HEK293T (cell line): ENCODE measurements at regions not wholly inside any gene's neighbourhood (a gene's known extent, or its start where the extent isn't known, plus 50 kb on each side); places are given as distances from the start of the nearest gene placed in this dataset.

Source experiments
- CTCF ChIA-PET: fragments of 350-600 bp; formaldehyde crosslinking; extraction: SDS; loops from one replicate; lab custom pipeline; 2021; ENCODE audit warnings: antibody characterized with exemption, inconsistent platforms; lab: Yijun Ruan, JAX
- POLR2A ChIA-PET: fragments of 350-600 bp; formaldehyde crosslinking; extraction: SDS; loops from one replicate; lab custom pipeline; 2020; ENCODE audit warnings: antibody characterized with exemption, inconsistent platforms; lab: Yijun Ruan, JAX
- DNase-seq: peaks from one replicate; pipeline ENCODE4 v3.0.0; 2012; ENCODE audit warnings: mixed read lengths; ENCODE audit errors: extremely low spot score
- ARNT ChIP-seq: fragments of 450-650 bp; IDR thresholded peaks from 2 replicates; pipeline ENCODE4 v1.6.1; 2017; ENCODE audit warnings: mild to moderate bottlenecking
- BHLHE40 ChIP-seq: fragments of 450-650 bp; IDR thresholded peaks from 2 replicates; pipeline ENCODE4 v1.6.1; 2016; ENCODE audit warnings: mild to moderate bottlenecking, moderate library complexity, borderline replicate concordance
- CTBP1 ChIP-seq: fragments of 450-650 bp; IDR thresholded peaks from 2 replicates; pipeline ENCODE4 v1.6.1; 2016; ENCODE audit warnings: borderline replicate concordance
- ELF4 ChIP-seq: fragments of 450-650 bp; IDR thresholded peaks from 2 replicates; pipeline ENCODE4 v1.6.1; 2017; ENCODE audit warnings: antibody characterized with exemption
- FOXA1 ChIP-seq: fragments of 450-650 bp; IDR thresholded peaks from 2 replicates; pipeline ENCODE4 v1.6.1; 2016; ENCODE audit warnings: mild to moderate bottlenecking
- FOXK2 ChIP-seq: fragments of 450-650 bp; IDR thresholded peaks from 2 replicates; pipeline ENCODE4 v1.6.1; 2016; ENCODE audit warnings: mild to moderate bottlenecking
- HDGF ChIP-seq: fragments of 450-650 bp; IDR thresholded peaks from 2 replicates; pipeline ENCODE4 v1.6.1; 2017; ENCODE audit warnings: antibody characterized with exemption, borderline replicate concordance
- L3MBTL2 ChIP-seq: fragments of 450-650 bp; conservative IDR thresholded peaks from 2 replicates; pipeline ENCODE4 v1.6.1; 2016; ENCODE audit warnings: mild to moderate bottlenecking
- LEF1 ChIP-seq: fragments of 450-650 bp; IDR thresholded peaks from 2 replicates; pipeline ENCODE4 v1.6.1; 2017; ENCODE audit warnings: mild to moderate bottlenecking, borderline replicate concordance
- NFRKB ChIP-seq: fragments of 450-650 bp; IDR thresholded peaks from 2 replicates; pipeline ENCODE4 v1.6.1; 2016; ENCODE audit warnings: mild to moderate bottlenecking, moderate library complexity
- SP1 ChIP-seq: fragments of 450-650 bp; IDR thresholded peaks from 2 replicates; pipeline ENCODE4 v1.6.1; 2017
- SUZ12 ChIP-seq: fragments of 450-650 bp; IDR thresholded peaks from 2 replicates; pipeline ENCODE4 v1.6.1; 2016; ENCODE audit warnings: mild to moderate bottlenecking
- TARDBP ChIP-seq: fragments of 450-650 bp; IDR thresholded peaks from 2 replicates; pipeline ENCODE4 v1.6.1; 2016
- ZNF384 ChIP-seq: fragments of 450-650 bp; IDR thresholded peaks from 2 replicates; pipeline ENCODE4 v1.6.1; 2016
- TF ChIP-seq, protein P1 (sequence below): fragments of 450-650 bp; IDR thresholded peaks from 2 replicates; pipeline ENCODE4 v1.6.1; 2016

DNA sequence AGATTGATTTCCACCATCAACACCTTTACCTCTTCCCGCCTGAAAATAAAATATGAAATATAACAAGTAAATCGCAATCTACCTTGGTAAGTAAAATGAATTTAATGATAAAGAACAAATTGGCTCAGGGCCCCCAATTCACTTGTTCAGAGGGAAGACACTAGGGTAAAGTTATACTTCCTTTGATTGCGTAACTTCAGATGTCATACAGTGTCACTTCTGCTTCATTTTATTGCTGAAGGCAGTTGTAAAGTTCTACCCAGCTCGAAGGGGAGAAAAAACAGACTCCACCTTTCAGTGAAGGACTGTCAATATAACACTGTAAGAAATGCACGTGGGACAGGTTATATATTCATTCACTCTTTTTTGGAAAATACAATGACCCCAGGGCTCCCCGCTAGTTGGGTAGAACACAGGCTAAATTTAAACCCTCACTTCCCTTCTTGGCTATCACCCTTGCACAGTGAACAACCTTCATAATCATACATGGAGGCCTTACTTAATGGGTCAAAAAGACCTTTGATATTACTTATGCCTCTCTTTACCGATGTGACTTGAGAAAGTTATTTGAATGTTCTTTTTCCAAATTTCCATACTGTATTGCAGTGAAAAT lies 848.8 kb downstream of the MAT2B start:
- POLR2A ChIA-PET, result interaction anchor here (1.1 kb wide), 1 partner anchor 14 kb away, joined by 3 read pairs; no protein-coding TSS in a partner anchor
- no peak for DNase-seq
- CTCF ChIA-PET, result no interaction called here
- TF ChIP-seq SUZ12 (no peak), ELF4 (no peak), L3MBTL2 (peak; percentile 31), ZNF384 (no peak)
- TF ChIP-seq, protein P1, sequence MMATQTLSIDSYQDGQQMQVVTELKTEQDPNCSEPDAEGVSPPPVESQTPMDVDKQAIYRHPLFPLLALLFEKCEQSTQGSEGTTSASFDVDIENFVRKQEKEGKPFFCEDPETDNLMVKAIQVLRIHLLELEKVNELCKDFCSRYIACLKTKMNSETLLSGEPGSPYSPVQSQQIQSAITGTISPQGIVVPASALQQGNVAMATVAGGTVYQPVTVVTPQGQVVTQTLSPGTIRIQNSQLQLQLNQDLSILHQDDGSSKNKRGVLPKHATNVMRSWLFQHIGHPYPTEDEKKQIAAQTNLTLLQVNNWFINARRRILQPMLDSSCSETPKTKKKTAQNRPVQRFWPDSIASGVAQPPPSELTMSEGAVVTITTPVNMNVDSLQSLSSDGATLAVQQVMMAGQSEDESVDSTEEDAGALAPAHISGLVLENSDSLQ, result peak; percentile 46; the same call in 1 of the 2 replicates

DNA sequence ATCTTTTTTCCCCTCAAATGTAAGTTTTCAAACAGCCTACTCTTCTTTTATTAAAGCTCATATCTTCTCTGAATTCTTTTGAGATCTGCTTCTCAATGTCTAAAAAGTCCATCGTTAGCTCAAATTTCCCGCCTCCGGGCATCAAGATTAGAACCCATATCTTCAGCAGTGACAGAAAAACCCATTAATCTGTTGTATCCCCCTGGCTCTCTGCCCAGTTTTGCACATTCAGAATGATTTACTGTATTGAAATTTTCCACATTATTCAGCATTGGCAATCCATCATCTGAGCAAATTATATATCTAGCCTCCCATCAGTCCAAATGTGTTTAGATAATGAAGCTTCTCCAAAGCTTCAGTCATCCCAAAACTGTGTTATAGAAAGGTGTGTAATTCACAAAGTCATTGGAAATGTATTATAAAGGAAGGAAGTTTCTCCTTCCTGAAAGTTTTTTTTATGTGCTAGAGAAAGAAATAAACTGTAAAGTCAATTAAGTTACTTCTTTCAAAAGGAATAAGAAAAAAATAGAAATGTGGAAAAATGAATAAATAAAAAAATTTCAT lies 849.9 kb downstream of the MAT2B start:
- TF ChIP-seq LEF1 (no peak), CTBP1 (peak; percentile 60; the same call in 1 of the 2 replicates)
- TF ChIP-seq, protein P1, result peak; percentile 94
- CTCF ChIA-PET, result no interaction called here
- POLR2A ChIA-PET, result interaction anchor here (1.1 kb wide), 1 partner anchor 15 kb away, joined by 3 read pairs; no protein-coding TSS in a partner anchor
- peak; percentile 27 for DNase-seq

DNA sequence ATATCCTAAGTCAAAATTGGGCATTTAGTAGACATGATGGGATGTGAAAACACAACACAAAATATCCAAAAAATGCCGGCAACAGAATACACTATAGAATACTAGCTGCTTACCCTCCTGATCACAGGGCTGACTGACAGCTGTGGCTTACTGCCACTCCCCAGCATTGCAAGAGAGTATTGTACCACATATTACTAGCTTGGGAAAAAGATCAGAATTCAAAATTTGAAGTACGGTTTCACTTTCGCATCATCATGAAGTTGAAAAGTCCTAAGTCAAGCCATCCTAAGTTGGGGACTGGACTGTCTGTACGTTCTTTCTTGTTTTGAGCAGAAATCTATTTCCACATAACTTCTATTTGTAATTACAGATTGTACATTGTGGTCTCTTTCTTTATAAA lies 851.4 kb downstream of the MAT2B start:
- POLR2A ChIA-PET, result no interaction called here
- TF ChIP-seq, protein P1, result peak; percentile 25; the same call in 1 of the 2 replicates
- TF ChIP-seq FOXA1, result no peak
- DNase-seq, result no peak

DNA sequence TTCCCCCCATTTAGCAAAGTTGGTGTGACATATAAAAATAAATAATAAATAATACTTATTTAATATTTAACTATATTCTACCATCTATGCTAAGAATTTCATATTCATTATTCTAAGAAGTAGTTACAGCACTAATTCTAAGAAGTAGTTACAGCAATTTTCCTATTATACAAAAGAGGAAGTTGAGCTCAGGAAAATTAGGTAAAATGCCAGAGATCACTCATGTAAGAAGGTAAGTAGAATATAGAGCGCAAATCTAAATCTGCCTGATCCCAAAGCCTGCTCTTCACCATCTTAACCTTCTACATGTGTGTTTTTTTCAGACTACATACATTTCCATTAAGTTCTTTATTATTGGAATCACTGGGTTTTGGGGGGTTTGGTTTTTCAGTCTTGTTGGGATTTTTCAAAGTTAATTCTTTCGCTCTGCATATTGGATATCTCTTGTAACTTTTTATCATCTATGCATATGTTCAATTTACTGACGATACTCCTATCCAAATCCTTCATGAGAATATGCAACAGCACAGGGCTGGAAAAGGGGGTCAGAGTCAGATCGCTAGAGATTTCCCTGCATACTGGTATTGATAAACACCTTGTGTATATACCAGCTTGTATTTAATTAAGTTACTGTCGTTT lies 852.1 kb downstream of the MAT2B start:
- ChIA-PET POLR2A (interaction anchor here (1.0 kb wide), 2 partner anchors 11 to 169 kb away, joined by 3 read pairs; no protein-coding TSS in a partner anchor), CTCF (no interaction called here)
- TF ChIP-seq CTBP1, result no peak
- TF ChIP-seq SP1, result no peak
- no peak for TF ChIP-seq FOXA1
- TF ChIP-seq ARNT, result no peak
- no peak for TF ChIP-seq BHLHE40
- TF ChIP-seq TARDBP, result no peak
- TF ChIP-seq NFRKB, result no peak
- no peak for TF ChIP-seq ELF4
- TF ChIP-seq HDGF, result no peak
- TF ChIP-seq ZNF384, result no peak
- TF ChIP-seq FOXK2, result no peak
- TF ChIP-seq SUZ12, result no peak
- DNase-seq, result no peak

More for the DNA sequence above, 851.4 kb downstream of the MAT2B start:
- CTCF ChIA-PET, result no interaction called here

DNA sequence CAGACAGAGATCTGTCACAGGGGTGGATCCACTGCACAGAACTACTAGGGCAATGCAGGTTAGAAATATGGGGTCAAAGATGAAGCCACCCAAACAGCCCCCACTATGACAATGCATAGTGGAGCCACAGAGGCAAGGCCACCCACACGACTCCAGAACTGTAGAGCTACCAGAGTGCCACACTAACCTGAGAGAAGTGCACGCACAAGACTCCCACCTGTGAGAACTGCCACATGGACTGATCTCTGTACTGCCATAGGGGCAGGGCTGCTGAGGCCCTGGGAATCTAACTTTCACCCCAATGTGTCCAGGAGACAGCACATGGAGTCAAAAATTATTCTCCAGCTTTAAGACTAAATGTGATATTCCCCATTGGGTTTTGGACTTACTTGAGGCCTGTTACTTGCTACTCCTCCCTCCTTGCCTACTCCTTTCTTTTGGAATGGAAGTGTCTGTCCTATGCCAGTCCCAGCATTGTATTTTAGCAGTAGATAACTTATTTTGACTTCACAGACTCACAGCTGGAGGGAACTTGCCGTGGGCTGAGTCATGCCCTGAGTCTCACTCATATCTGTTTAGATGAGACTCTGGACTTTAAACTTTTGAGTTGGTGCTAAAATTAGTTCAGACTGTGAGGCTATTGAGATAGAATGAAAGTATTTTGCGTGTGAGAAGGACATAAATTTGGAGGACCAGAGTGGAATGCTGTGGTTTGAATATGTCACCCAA lies 853.3 kb downstream of the MAT2B start:
- ChIA-PET POLR2A (interaction anchor here (1.0 kb wide), 1 partner anchor 12 kb away, joined by 3 read pairs; no protein-coding TSS in a partner anchor), CTCF (no interaction called here)
- TF ChIP-seq ELF4 (no peak), LEF1 (no peak), ZNF384 (no peak), TARDBP (no peak), FOXK2 (no peak), SUZ12 (no peak), NFRKB (no peak), HDGF (no peak), BHLHE40 (no peak)
- TF ChIP-seq, protein P1, result no peak
- DNase-seq, result no peak
